Thymus (tissue), 11 donors: ENCODE measurements at regions not wholly inside any gene's neighbourhood (a gene's known extent, or its start where the extent isn't known, plus 50 kb on each side); places are given as distances from the start of the nearest gene placed in this dataset.

ENCODE experiments used
- DNase-seq, 9 donors: peaks; one replicate each; pipeline ENCODE4 v3.0.0-alpha.2; 2013; ENCODE audit warnings: low spot score in 9 of 9, low read depth in 6 of 9, missing footprints in 1 of 9
- H3K27ac ChIP-seq, 2 donors: one replicate each; pipeline ENCODE4 v1.5.1; 2013; ENCODE audit warnings: control low read depth in 1 of 2, low read depth in 1 of 2, low read length in 1 of 2, mild to moderate bottlenecking in 1 of 2, moderate library complexity in 1 of 2
- H3K27me3 ChIP-seq, 2 donors: one replicate each; pipeline ENCODE4 v1.5.1; 2013; ENCODE audit warnings: low read length in 1 of 2; ENCODE audit not compliant: control insufficient read depth in 2 of 2, insufficient read depth in 1 of 2
- H3K36me3 ChIP-seq, 2 donors: one replicate each; pipeline ENCODE4 v1.5.1; 2013; ENCODE audit warnings: low read length in 1 of 2, mild to moderate bottlenecking in 1 of 2, moderate library complexity in 1 of 2; ENCODE audit not compliant: control insufficient read depth in 2 of 2, insufficient read depth in 2 of 2
- H3K4me1 ChIP-seq, 2 donors: one replicate each; pipeline ENCODE4 v1.5.1; 2013; ENCODE audit warnings: low read length in 2 of 2; ENCODE audit not compliant: control insufficient read depth in 2 of 2, insufficient read depth in 2 of 2
- H3K4me3 ChIP-seq, 2 donors: one replicate each; pipeline ENCODE4 v1.5.1; 2013; ENCODE audit warnings: low read length in 2 of 2, control low read depth in 1 of 2, mild to moderate bottlenecking in 1 of 2
- H3K9me3 ChIP-seq, 2 donors: one replicate each; pipeline ENCODE4 v1.5.1; 2013; ENCODE audit warnings: low read length in 1 of 2, mild to moderate bottlenecking in 1 of 2; ENCODE audit not compliant: control insufficient read depth in 2 of 2, insufficient read depth in 1 of 2
- WGBS: extraction: QIAGEN DNeasy Blood & Tissue Kit; methylation state at CpG from one replicate; pipeline ENCODE4 v1.1.7; 2013; 5-methylcytosine and 5-hydroxymethylcytosine counted together
- donor health status: healthy.

GRCh38 chr12:87804386-87804785 is 224.8 kb downstream of the C12orf50 start:
- Histone ChIP-seq H3K4me3 (no peak overlapping the region), H3K36me3 (no peaks in the 10 kb centered on the region), H3K27ac (no peak overlapping the region), H3K4me1 (no peaks in the 10 kb centered on the region), H3K27me3 (no peaks in the 10 kb centered on the region), H3K9me3 (no peaks in the 10 kb centered on the region)
- no peak for DNase-seq
- WGBS = 44% methylated on average over 1 of the region's 1 CpG

- no peak overlapping the region for H3K4me3 ChIP-seq
- H3K4me1 ChIP-seq = no peaks in the 10 kb centered on the region
- no peaks in the 10 kb centered on the region for H3K9me3 ChIP-seq
- H3K27me3 ChIP-seq = no peaks in the 10 kb centered on the region
- no peak overlapping the region for H3K27ac ChIP-seq
- no peak for DNase-seq
- H3K36me3 ChIP-seq = no peaks in the 10 kb centered on the region
- WGBS = 94% methylated on average over 1 of the region's 1 CpG
These were observed 226.5 kb downstream of the C12orf50 start for GRCh38 chr12:87802721-87803011.

GRCh38 chr12:87801860-87802720 is 227.1 kb downstream of the C12orf50 start:
- no peak for DNase-seq
- no peaks in the 10 kb centered on the region for H3K27me3 ChIP-seq
- H3K4me1 ChIP-seq = no peaks in the 10 kb centered on the region
- no peak overlapping the region for H3K4me3 ChIP-seq
- 86% methylated on average over 4 of the region's 4 CpGs for WGBS
- no peaks in the 10 kb centered on the region for H3K36me3 ChIP-seq
- H3K27ac ChIP-seq = no peak overlapping the region
- H3K9me3 ChIP-seq = no peaks in the 10 kb centered on the region

- no peaks in the 10 kb centered on the region for H3K9me3 ChIP-seq
- DNase-seq = no peak
- no peak overlapping the region for H3K27ac ChIP-seq
- no peaks in the 10 kb centered on the region for H3K36me3 ChIP-seq
- H3K4me3 ChIP-seq = no peak overlapping the region
- WGBS = 59% methylated on average over 1 of the region's 1 CpG
- no peaks in the 10 kb centered on the region for H3K27me3 ChIP-seq
- H3K4me1 ChIP-seq = no peaks in the 10 kb centered on the region
These were observed 232.2 kb downstream of the C12orf50 start for GRCh38 chr12:87796961-87797516.

- Histone ChIP-seq H3K36me3 (no peaks in the 10 kb centered on the region), H3K9me3 (no peaks in the 10 kb centered on the region), H3K27ac (no peak overlapping the region), H3K4me3 (no peak overlapping the region), H3K27me3 (no peaks in the 10 kb centered on the region), H3K4me1 (no peaks in the 10 kb centered on the region)
- DNase-seq = no peak
- 67% methylated on average over 2 of the region's 2 CpGs for WGBS
These were observed 233.6 kb downstream of the C12orf50 start for GRCh38 chr12:87795555-87795954.

GRCh38 chr12:87794854-87795253 is 234.3 kb downstream of the C12orf50 start:
- Histone ChIP-seq H3K36me3 (no peaks in the 10 kb centered on the region), H3K4me3 (no peak overlapping the region), H3K9me3 (no peaks in the 10 kb centered on the region), H3K4me1 (no peaks in the 10 kb centered on the region), H3K27ac (no peak overlapping the region), H3K27me3 (no peaks in the 10 kb centered on the region)
- WGBS = 80% methylated on average over 1 of the region's 1 CpG
- DNase-seq = no peak

GRCh38 chr12:87793131-87793530 is 236.1 kb downstream of the C12orf50 start:
- 84% methylated on average over 2 of the region's 2 CpGs for WGBS
- Histone ChIP-seq H3K9me3 (no peaks in the 10 kb centered on the region), H3K4me1 (no peaks in the 10 kb centered on the region), H3K4me3 (no peak overlapping the region), H3K36me3 (no peaks in the 10 kb centered on the region), H3K27me3 (no peaks in the 10 kb centered on the region), H3K27ac (no peak overlapping the region)
- DNase-seq = no peak

- WGBS = 95% methylated on average over 21 of the region's 21 CpGs
- Histone ChIP-seq H3K27ac (no peak overlapping the region), H3K4me3 (no peak overlapping the region), H3K27me3 (no peaks in the 10 kb centered on the region), H3K4me1 (no peaks in the 10 kb centered on the region), H3K36me3 (no peaks in the 10 kb centered on the region), H3K9me3 (no peaks in the 10 kb centered on the region)
- DNase-seq = no peak
These were observed 244.9 kb downstream of the C12orf50 start for GRCh38 chr12:87784350-87784749.

- Histone ChIP-seq H3K27ac (no peak overlapping the region), H3K27me3 (no peaks in the 10 kb centered on the region), H3K9me3 (no peaks in the 10 kb centered on the region), H3K36me3 (no peaks in the 10 kb centered on the region), H3K4me1 (no peaks in the 10 kb centered on the region), H3K4me3 (no peak overlapping the region)
- DNase-seq = no peak
- 95% methylated on average over 8 of the region's 8 CpGs for WGBS
These were observed 245.7 kb downstream of the C12orf50 start for GRCh38 chr12:87783467-87783866.
